Vagina (tissue), 2 donors: ENCODE measurements at regions not wholly inside any gene's neighbourhood (a gene's known extent, or its start where the extent isn't known, plus 50 kb on each side); places are given as distances from the start of the nearest gene placed in this dataset. TPM values are rescaled to one million over a fixed set of nuclear protein-coding genes. Genes with fewer than 3 reads are reported as not detected.

Experiments used
- DNase-seq, 2 donors: peaks; one replicate each; pipeline ENCODE4 v3.0.0-alpha.2; 2017; ENCODE audit errors: extremely low spot score in 2 of 2
- H3K27ac ChIP-seq: fragments of 200-600 bp; sonication (generic); one replicate; pipeline ENCODE4 v1.5.1; 2019
- H3K27me3 ChIP-seq: fragments of 200-600 bp; sonication (generic); one replicate; pipeline ENCODE4 v1.5.1; 2019
- H3K36me3 ChIP-seq, 2 donors: fragments of 200-600 bp; sonication (generic); one replicate each; pipeline ENCODE4 v1.5.1; 2017 to 2019
- H3K4me1 ChIP-seq: fragments of 200-600 bp; sonication (generic); one replicate; pipeline ENCODE4 v1.5.1; 2019
- H3K4me3 ChIP-seq, 2 donors: fragments of 200-600 bp; sonication (generic); 1 replicate in 1 of 2; 2 replicates in 1 of 2; pipeline ENCODE4 v1.5.1; 2016 to 2019
- H3K9me3 ChIP-seq: fragments of 200-600 bp; sonication (generic); one replicate; pipeline ENCODE4 v1.5.1; 2019
- CTCF ChIP-seq, 3 experiments: fragments of 450-650 bp in 2 of 3; fragments of 200-600 bp in 1 of 3; sonication (generic) in 1 of 3; IDR thresholded peaks; one replicate each; pipeline ENCODE4 v1.5.1; 2017 to 2019; ENCODE audit warnings: antibody characterized with exemption in 3 of 3, mild to moderate bottlenecking in 2 of 3, moderate library complexity in 2 of 3
- POLR2A ChIP-seq, 2 donors: fragments of 450-650 bp; IDR thresholded peaks; one replicate each; pipeline ENCODE4 v1.6.1; 2017; ENCODE audit warnings: antibody characterized with exemption in 2 of 2, mild to moderate bottlenecking in 2 of 2, moderate library complexity in 2 of 2
- POLR2AphosphoS5 ChIP-seq, 2 donors: sonication (generic); formaldehyde crosslinking; IDR thresholded peaks; one replicate each; pipeline ENCODE4 v1.9.0; 2017; ENCODE audit warnings: antibody characterized with exemption in 2 of 2, mild to moderate bottlenecking in 2 of 2, low read depth in 1 of 2; ENCODE audit not compliant: insufficient read depth in 1 of 2
- intact Hi-C: fragments of 100-400 bp; cut with DNase I; formaldehyde crosslinking; loops from one replicate; pipeline ENCODE4 v1.15.1; 2023
- small RNA-seq: library from RNA; depleted of rRNA; stranded (forward); fragments of <200 nt; gene quantifications from one replicate; pipeline ENCODE3, GENCODE V24; 2016

- intact Hi-C loops = no loop called here
- no peaks in the 10 kb centered on the region for H3K4me1 ChIP-seq
- H3K4me3 ChIP-seq = no peak overlapping the region
- no peaks in the 10 kb centered on the region for H3K9me3 ChIP-seq
- no peaks in the 10 kb centered on the region for H3K36me3 ChIP-seq
- no peak overlapping the region for H3K27ac ChIP-seq
- no peak for DNase-seq
- no peaks in the 10 kb centered on the region for H3K27me3 ChIP-seq
- TF ChIP-seq POLR2A (IDR thresholded peaks at IDR 0.05) = no peak
- no peak for TF ChIP-seq POLR2AphosphoS5 (IDR thresholded peaks at IDR 0.05; ENCODE audit: insufficient read depth in 1 of 2, low read depth in 1 of 2)
- no peak for TF ChIP-seq CTCF (IDR thresholded peaks at IDR 0.05)
Observed at GRCh38 chr2:144570566-144570965, 50.6 kb upstream of the ZEB2 start.

Small RNA genes in the stretch of these regions (small RNA-seq; reads per million reads assigned to genes)
- not detected for gene RF00019
- not detected for gene RF01992
- gene RNA5SP106 = not detected
- gene RNU6-692P = not detected
- gene RNU6-715P = not detected
- gene RNU7-2P = not detected
